Left ventricle myocardium inferior (tissue), 1 donor: ENCODE measurements at regions not wholly inside any gene's neighbourhood (a gene's known extent, or its start where the extent isn't known, plus 50 kb on each side); places are given as distances from the start of the nearest gene placed in this dataset.
"Not testable (repeated sequence)": the region's sequence is repeated elsewhere in the genome, so short reads cannot be mapped to it uniquely, and the experiment has no call there.

ENCODE experiments used
- DNase-seq: peaks from one replicate; pipeline ENCODE4 v3.0.0-alpha.2; 2020
- H3K27ac ChIP-seq: fragments of 200-600 bp; replicated peaks from 2 replicates; pipeline ENCODE4 v1.8.0; 2021
- H3K27me3 ChIP-seq: fragments of 200-600 bp; 2 replicates; pipeline ENCODE4 v1.8.0; 2021; ENCODE audit warnings: low read depth
- H3K36me3 ChIP-seq: fragments of 200-600 bp; 2 replicates; pipeline ENCODE4 v1.8.0; 2021
- H3K4me1 ChIP-seq: fragments of 200-600 bp; 2 replicates; pipeline ENCODE4 v1.8.0; 2021
- H3K4me3 ChIP-seq: fragments of 200-600 bp; 2 replicates; pipeline ENCODE4 v1.8.0; 2021; ENCODE audit warnings: mild to moderate bottlenecking, moderate library complexity
- H3K9me3 ChIP-seq: fragments of 200-600 bp; replicated peaks from 2 replicates; pipeline ENCODE4 v1.8.0; 2021
- intact Hi-C: fragments of 100-400 bp; cut with micrococcal nuclease; formaldehyde crosslinking; loops from one replicate; pipeline ENCODE4 v1.11.0; 2022
- TF ChIP-seq, protein P1 (sequence below): fragments of 200-600 bp; IDR thresholded peaks from 2 replicates; pipeline ENCODE4 v1.8.0; 2021; ENCODE audit warnings: antibody characterized with exemption, mild to moderate bottlenecking, borderline replicate concordance
- donor health status: DM: no; HTN: yes; CAD: no; lungs with severe emphysema.

DNA sequence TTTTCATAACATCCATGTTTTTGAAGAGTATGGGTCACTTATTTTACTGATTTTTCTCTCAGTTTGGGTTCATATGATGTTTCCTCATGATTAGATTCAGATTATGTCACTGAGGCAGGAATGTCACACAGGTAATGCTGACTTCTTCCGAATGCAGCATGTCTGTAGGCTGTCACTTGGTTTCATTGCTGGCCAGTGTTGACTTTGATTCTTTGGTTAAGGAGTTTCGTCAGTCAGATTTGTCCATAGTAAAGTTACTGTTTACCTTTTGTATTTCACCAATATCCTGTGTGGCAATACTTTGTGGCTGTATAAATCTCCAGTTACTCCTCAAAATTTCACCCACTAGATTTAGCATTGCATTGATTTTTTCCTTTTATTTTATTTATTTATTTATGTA is 105.6 kb downstream of the MRPL57 start:
- intact Hi-C loops, result no loop called here
- H3K9me3 ChIP-seq, result no peaks in the 10 kb centered on the region
- no peaks in the 10 kb centered on the region for H3K36me3 ChIP-seq
- DNase-seq, result no peak
- TF ChIP-seq, protein P1, sequence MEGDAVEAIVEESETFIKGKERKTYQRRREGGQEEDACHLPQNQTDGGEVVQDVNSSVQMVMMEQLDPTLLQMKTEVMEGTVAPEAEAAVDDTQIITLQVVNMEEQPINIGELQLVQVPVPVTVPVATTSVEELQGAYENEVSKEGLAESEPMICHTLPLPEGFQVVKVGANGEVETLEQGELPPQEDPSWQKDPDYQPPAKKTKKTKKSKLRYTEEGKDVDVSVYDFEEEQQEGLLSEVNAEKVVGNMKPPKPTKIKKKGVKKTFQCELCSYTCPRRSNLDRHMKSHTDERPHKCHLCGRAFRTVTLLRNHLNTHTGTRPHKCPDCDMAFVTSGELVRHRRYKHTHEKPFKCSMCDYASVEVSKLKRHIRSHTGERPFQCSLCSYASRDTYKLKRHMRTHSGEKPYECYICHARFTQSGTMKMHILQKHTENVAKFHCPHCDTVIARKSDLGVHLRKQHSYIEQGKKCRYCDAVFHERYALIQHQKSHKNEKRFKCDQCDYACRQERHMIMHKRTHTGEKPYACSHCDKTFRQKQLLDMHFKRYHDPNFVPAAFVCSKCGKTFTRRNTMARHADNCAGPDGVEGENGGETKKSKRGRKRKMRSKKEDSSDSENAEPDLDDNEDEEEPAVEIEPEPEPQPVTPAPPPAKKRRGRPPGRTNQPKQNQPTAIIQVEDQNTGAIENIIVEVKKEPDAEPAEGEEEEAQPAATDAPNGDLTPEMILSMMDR, result no peak
- no peaks in the 10 kb centered on the region for H3K27me3 ChIP-seq
- no peak overlapping the region for H3K27ac ChIP-seq
- no peak overlapping the region for H3K4me3 ChIP-seq
- H3K4me1 ChIP-seq, result no peaks in the 10 kb centered on the region

GRCh38 chr13:21287331-21287907 is 111.0 kb downstream of the MRPL57 start:
- intact Hi-C loops, result no loop called here
- H3K27ac ChIP-seq, result no peak overlapping the region

GRCh38 chr13:21289475-21289874 is 113.0 kb downstream of the MRPL57 start:
- no peak for DNase-seq
- H3K4me3 ChIP-seq, result no peak overlapping the region
- H3K27me3 ChIP-seq, result no peaks in the 10 kb centered on the region
- intact Hi-C loops, result no loop called here
- no peaks in the 10 kb centered on the region for H3K36me3 ChIP-seq
- no peak overlapping the region for H3K27ac ChIP-seq
- TF ChIP-seq, protein P1, result no peak
- H3K9me3 ChIP-seq, result no peaks in the 10 kb centered on the region
- H3K4me1 ChIP-seq, result no peaks in the 10 kb centered on the region

More at GRCh38 chr13:21287331-21287907, 111.0 kb downstream of the MRPL57 start:
- Histone ChIP-seq H3K4me3 (no peak overlapping the region), H3K27me3 (no peaks in the 10 kb centered on the region), H3K9me3 (no peaks in the 10 kb centered on the region), H3K36me3 (no peaks in the 10 kb centered on the region), H3K4me1 (no peaks in the 10 kb centered on the region)
- DNase-seq, result no peak
- TF ChIP-seq, protein P1, result no peak

DNA sequence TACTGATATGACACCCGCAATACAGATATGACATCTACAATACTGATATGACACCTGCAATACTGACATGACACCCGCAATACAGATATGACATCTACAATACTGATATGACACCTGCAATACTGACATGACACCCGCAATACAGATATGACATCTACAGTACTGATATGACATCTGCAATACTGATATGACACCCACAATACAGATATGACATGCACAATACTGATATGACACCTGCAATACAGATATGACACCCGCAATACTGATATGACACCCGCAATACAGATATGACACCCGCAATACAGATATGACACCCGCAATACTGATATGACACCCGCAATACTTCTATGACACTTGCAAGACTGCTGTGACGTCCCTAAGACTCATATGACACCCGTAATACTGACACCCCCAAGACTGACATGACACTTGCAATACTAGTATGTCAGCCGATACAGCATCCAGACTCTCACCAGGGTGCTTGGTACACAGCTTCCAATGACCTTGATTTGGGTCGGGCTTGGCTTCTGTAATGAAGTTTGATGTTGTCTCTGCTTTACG is 114.1 kb downstream of the MRPL57 start:
- H3K9me3 ChIP-seq, intact Hi-C loops, H3K4me3 ChIP-seq, DNase-seq, H3K27me3 ChIP-seq, H3K4me1 ChIP-seq, H3K36me3 ChIP-seq, H3K27ac ChIP-seq: not testable (repeated sequence)

GRCh38 chr13:21291840-21292239 is 115.4 kb downstream of the MRPL57 start:
- Histone ChIP-seq H3K36me3 (no peaks in the 10 kb centered on the region), H3K4me1 (no peaks in the 10 kb centered on the region), H3K27ac (no peak overlapping the region), H3K4me3 (no peak overlapping the region), H3K27me3 (no peaks in the 10 kb centered on the region), H3K9me3 (no peaks in the 10 kb centered on the region)
- TF ChIP-seq, protein P1, result no peak
- intact Hi-C loops, result no loop called here
- no peak for DNase-seq

GRCh38 chr13:21296991-21297390 is 120.5 kb downstream of the MRPL57 start:
- Histone ChIP-seq H3K27ac (peak overlapping the region; percentile 70), H3K4me1 (peaks cover 21% of the 10 kb centered on the region)
- intact Hi-C loops, result loop anchor here (5.0 kb wide), 1 partner anchor 180 kb away; no protein-coding TSS in a partner anchor
- H3K9me3 ChIP-seq, H3K4me3 ChIP-seq, H3K36me3 ChIP-seq, H3K27me3 ChIP-seq: not testable (repeated sequence)
- peak; percentile 27 for DNase-seq
- TF ChIP-seq, protein P1, result peak; percentile 45
